ENCODE measurements at regions not wholly inside any gene's neighbourhood (a gene's known extent, or its start where the extent isn't known, plus 50 kb on each side); places are given as distances from the start of the nearest gene placed in this dataset.

GRCh38 chr17:77068915-77069314 is 71.9 kb upstream of the SEC14L1 start:
- TF ChIP-seq CTCF (IDR thresholded peaks at IDR 0.05) (no peak), POLR2A (IDR thresholded peaks at IDR 0.05) (no peak)

Measured in testis (tissue), 2 donors.